ENCODE measurements at regions not wholly inside any gene's neighbourhood (a gene's known extent, or its start where the extent isn't known, plus 50 kb on each side); places are given as distances from the start of the nearest gene placed in this dataset.
"Not testable (repeated sequence)": the region's sequence is repeated elsewhere in the genome, so short reads cannot be mapped to it uniquely, and the experiment has no call there.

GRCh38 chr3:104361748-104362147 lies 1005.0 kb upstream of the ALCAM start:
- H2AFZ ChIP-seq (ENCODE audit: low read length); H2AK5ac ChIP-seq (ENCODE audit: low read depth, low read length); H4K20me1 ChIP-seq (replicated peaks in 1 of 2; ENCODE audit: control insufficient read depth in 1 of 2, insufficient read depth in 2 of 2, low read length in 2 of 2); H3K14ac ChIP-seq (ENCODE audit: insufficient read length); H2BK12ac ChIP-seq (ENCODE audit: low read depth, low read length); H3K79me2 ChIP-seq (ENCODE audit: control insufficient read depth in 1 of 2, insufficient read depth in 2 of 2, low read length in 2 of 2); H3K4me3 ChIP-seq (ENCODE audit: extremely low read depth in 1 of 4, insufficient read depth in 2 of 4, low read depth in 3 of 4, low read length in 4 of 4); H2BK15ac ChIP-seq (ENCODE audit: low read length); H3K4ac ChIP-seq (replicated peaks; ENCODE audit: insufficient read length, low read depth, low read length); DNase-seq (ENCODE audit: low read depth in 1 of 2, low spot score in 2 of 2); H3K4me2 ChIP-seq (ENCODE audit: insufficient read depth in 1 of 2, low read depth in 2 of 2, low read length in 2 of 2); H4K5ac ChIP-seq (ENCODE audit: insufficient read length, low read depth, low read length); H4K91ac ChIP-seq (replicated peaks; ENCODE audit: insufficient read length, low read length); H3K79me1 ChIP-seq (ENCODE audit: low read depth, low read length); H3K23me2 ChIP-seq (ENCODE audit: low read depth, low read length); H3K27me3 ChIP-seq (replicated peaks in 1 of 4; ENCODE audit: control insufficient read depth in 3 of 4, extremely low read depth in 1 of 4, insufficient read depth in 3 of 4, low read length in 3 of 4); H3K18ac ChIP-seq (ENCODE audit: extremely low read depth, low read length); H2BK5ac ChIP-seq (ENCODE audit: low read depth, low read length); H3K9ac ChIP-seq (replicated peaks in 1 of 4; ENCODE audit: extremely low read depth in 1 of 4, low read depth in 3 of 4, low read length in 3 of 4); H3K27ac ChIP-seq (ENCODE audit: low read depth, low read length); H4K8ac ChIP-seq (ENCODE audit: extremely low read depth, insufficient read depth, low read length); POLR2A ChIA-PET (ENCODE audit: partially characterized antibody); H3K4me1 ChIP-seq (replicated peaks in 1 of 4; ENCODE audit: control insufficient read depth in 3 of 4, insufficient read depth in 4 of 4, low read length in 3 of 4); H3K56ac ChIP-seq (replicated peaks; ENCODE audit: insufficient read length, low read depth, low read length); CTCF ChIA-PET (ENCODE audit: partially characterized antibody); H3K23ac ChIP-seq (ENCODE audit: insufficient read length); H2BK20ac ChIP-seq (ENCODE audit: low read length); H3K9me3 ChIP-seq (ENCODE audit: insufficient read depth in 2 of 2, low read depth in 1 of 2, low read length in 1 of 2); FAIRE-seq; H3K36me3 ChIP-seq (ENCODE audit: control insufficient read depth in 2 of 4, insufficient read depth in 4 of 4, low read length in 3 of 4); H2BK120ac ChIP-seq (replicated peaks; ENCODE audit: low read depth, low read length): not testable (repeated sequence)
- WGBS, 2 experiments (ENCODE audit: extremely low coverage in 1 of 2, insufficient coverage in 1 of 2, insufficient read length in 1 of 2, insufficient replicate concordance in 2 of 2, low coverage in 1 of 2, low lambda C conversion rate in 2 of 2, missing lambda C conversion rate in 1 of 2) = 98% methylated on average over 8 of the region's 8 CpGs; no CpG with 5 or more reads in 1 of the 2 experiments
